GM12892 (cell line): ENCODE measurements at regions not wholly inside any gene's neighbourhood (a gene's known extent, or its start where the extent isn't known, plus 50 kb on each side); places are given as distances from the start of the nearest gene placed in this dataset.

Experiments
- POLR2A ChIP-seq: IDR thresholded peaks from 2 replicates; pipeline ENCODE4 v1.6.1; 2011; ENCODE audit warnings: low read depth, low read length, control low read depth
- POLR2AphosphoS5 ChIP-seq: IDR thresholded peaks from 2 replicates; pipeline ENCODE4 v1.6.1; 2011; ENCODE audit warnings: low read depth, low read length, control low read depth
- TAF1 ChIP-seq: IDR thresholded peaks from 2 replicates; pipeline ENCODE4 v1.6.1; 2011; ENCODE audit warnings: low read depth, mild to moderate bottlenecking, control low read depth, low read length, borderline replicate concordance

DNA sequence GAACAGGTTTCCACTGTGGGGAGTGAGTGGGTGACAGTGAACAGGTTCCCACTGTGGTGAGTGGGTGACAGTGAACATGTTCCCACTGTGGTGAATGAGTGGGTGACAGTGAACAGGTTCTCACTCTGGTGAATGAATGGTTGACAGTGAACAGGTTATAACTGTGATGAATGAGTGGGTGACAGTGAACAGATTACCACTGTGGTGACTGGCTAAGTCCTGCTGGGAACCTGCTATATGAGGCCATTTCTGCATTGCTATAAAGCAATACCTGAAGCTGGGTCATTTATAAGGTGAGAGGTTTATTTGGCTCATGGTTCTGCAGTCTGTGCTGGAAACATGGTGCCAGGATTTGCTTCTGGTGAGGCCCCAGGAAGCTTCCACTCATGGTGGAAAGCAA lies 637.1 kb downstream of the UQCRFS1 start:
- no peak for TF ChIP-seq POLR2A
- TF ChIP-seq POLR2AphosphoS5, result no peak
- TF ChIP-seq TAF1, result no peak
